ENCODE measurements at regions not wholly inside any gene's neighbourhood (a gene's known extent, or its start where the extent isn't known, plus 50 kb on each side); places are given as distances from the start of the nearest gene placed in this dataset.

DNA sequence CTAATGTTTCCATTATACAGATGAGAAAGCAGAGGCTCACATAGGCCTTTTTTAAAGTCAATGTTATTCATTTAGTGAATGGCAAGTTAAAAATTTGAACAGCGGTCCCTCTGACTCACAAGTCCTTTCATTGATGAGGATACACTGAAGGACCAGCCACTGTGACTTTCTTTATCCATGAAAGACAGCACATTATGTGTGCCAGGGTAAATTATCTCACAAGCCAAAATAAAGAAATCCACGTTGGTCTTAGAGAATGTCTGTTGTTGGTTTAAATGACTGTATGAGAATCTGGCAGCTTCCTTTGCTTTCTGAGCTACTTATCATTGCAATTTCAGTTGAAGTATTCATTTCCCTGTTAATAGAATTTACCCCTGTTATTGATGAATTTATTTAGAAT lies 485.1 kb downstream of the TBL1XR1 start:
- Histone ChIP-seq H3K9me3 (no peaks in the 10 kb centered on the region), H3K4me3 (no peak overlapping the region), H3K27ac (no peak overlapping the region), H3K36me3 (no peaks in the 10 kb centered on the region), H3K4me1 (no peaks in the 10 kb centered on the region), H3K27me3 (no peaks in the 10 kb centered on the region)
- ATAC-seq: no peak
- no peak for TF ChIP-seq POLR2A (IDR thresholded peaks at IDR 0.05)
- TF ChIP-seq, protein P1, sequence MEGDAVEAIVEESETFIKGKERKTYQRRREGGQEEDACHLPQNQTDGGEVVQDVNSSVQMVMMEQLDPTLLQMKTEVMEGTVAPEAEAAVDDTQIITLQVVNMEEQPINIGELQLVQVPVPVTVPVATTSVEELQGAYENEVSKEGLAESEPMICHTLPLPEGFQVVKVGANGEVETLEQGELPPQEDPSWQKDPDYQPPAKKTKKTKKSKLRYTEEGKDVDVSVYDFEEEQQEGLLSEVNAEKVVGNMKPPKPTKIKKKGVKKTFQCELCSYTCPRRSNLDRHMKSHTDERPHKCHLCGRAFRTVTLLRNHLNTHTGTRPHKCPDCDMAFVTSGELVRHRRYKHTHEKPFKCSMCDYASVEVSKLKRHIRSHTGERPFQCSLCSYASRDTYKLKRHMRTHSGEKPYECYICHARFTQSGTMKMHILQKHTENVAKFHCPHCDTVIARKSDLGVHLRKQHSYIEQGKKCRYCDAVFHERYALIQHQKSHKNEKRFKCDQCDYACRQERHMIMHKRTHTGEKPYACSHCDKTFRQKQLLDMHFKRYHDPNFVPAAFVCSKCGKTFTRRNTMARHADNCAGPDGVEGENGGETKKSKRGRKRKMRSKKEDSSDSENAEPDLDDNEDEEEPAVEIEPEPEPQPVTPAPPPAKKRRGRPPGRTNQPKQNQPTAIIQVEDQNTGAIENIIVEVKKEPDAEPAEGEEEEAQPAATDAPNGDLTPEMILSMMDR (IDR thresholded peaks at IDR 0.05 in 4 of 5, conservative IDR thresholded peaks at IDR 0.05 in 1 of 5): no peak
- no peak for DNase-seq
- intact Hi-C loops (cut with DNase I; ENCODE audit: low total_unique reads) (no loop called here), in situ Hi-C loops (cut with MboI; ENCODE audit: low sequenced_read_pairs in 4 of 4) (no loop called here)

- DNase-seq: no peak
- no peak for ATAC-seq
- intact Hi-C loops (cut with DNase I; ENCODE audit: low total_unique reads) (no loop called here), in situ Hi-C loops (cut with MboI; ENCODE audit: low sequenced_read_pairs in 4 of 4) (no loop called here)
- no peaks in the 10 kb centered on the region for H3K36me3 ChIP-seq
- no peak overlapping the region for H3K4me3 ChIP-seq
- H3K4me1 ChIP-seq: no peaks in the 10 kb centered on the region
- H3K9me3 ChIP-seq: no peaks in the 10 kb centered on the region
- no peak for TF ChIP-seq POLR2A (IDR thresholded peaks at IDR 0.05)
- H3K27me3 ChIP-seq: no peaks in the 10 kb centered on the region
- H3K27ac ChIP-seq: no peak overlapping the region
These were observed 498.0 kb downstream of the TBL1XR1 start for GRCh38 chr3:176699288-176699687.

- in situ Hi-C loops (cut with MboI; ENCODE audit: low sequenced_read_pairs in 4 of 4): no loop called here
These were observed 499.9 kb downstream of the TBL1XR1 start for GRCh38 chr3:176697284-176697889.

GRCh38 chr3:176696816-176697215 lies 500.5 kb downstream of the TBL1XR1 start:
- Histone ChIP-seq H3K9me3 (no peaks in the 10 kb centered on the region), H3K36me3 (no peaks in the 10 kb centered on the region), H3K27ac (no peak overlapping the region), H3K4me1 (no peaks in the 10 kb centered on the region), H3K27me3 (no peaks in the 10 kb centered on the region), H3K4me3 (no peak overlapping the region)
- intact Hi-C loops (cut with DNase I; ENCODE audit: low total_unique reads): no loop called here
- DNase-seq: no peak
- no peak for TF ChIP-seq POLR2A (IDR thresholded peaks at IDR 0.05)
- TF ChIP-seq, protein P1 (IDR thresholded peaks at IDR 0.05 in 4 of 5, conservative IDR thresholded peaks at IDR 0.05 in 1 of 5): no peak
- ATAC-seq: no peak
- in situ Hi-C loops (cut with MboI; ENCODE audit: low sequenced_read_pairs in 4 of 4): no loop called here

More at GRCh38 chr3:176697284-176697889, 499.9 kb downstream of the TBL1XR1 start:
- Histone ChIP-seq H3K27me3 (no peaks in the 10 kb centered on the region), H3K27ac (no peak overlapping the region), H3K9me3 (no peaks in the 10 kb centered on the region), H3K36me3 (no peaks in the 10 kb centered on the region), H3K4me1 (no peaks in the 10 kb centered on the region), H3K4me3 (no peak overlapping the region)
- TF ChIP-seq POLR2A (IDR thresholded peaks at IDR 0.05): no peak
- TF ChIP-seq, protein P1 (IDR thresholded peaks at IDR 0.05 in 4 of 5, conservative IDR thresholded peaks at IDR 0.05 in 1 of 5): no peak
- ATAC-seq (no peak), DNase-seq (no peak)
- intact Hi-C loops (cut with DNase I; ENCODE audit: low total_unique reads): no loop called here

GRCh38 chr3:176692966-176693785 lies 504.1 kb downstream of the TBL1XR1 start:
- Histone ChIP-seq H3K9me3 (no peaks in the 10 kb centered on the region), H3K27me3 (no peaks in the 10 kb centered on the region), H3K36me3 (no peaks in the 10 kb centered on the region), H3K27ac (no peak overlapping the region), H3K4me3 (no peak overlapping the region), H3K4me1 (no peaks in the 10 kb centered on the region)
- no peak for TF ChIP-seq POLR2A (IDR thresholded peaks at IDR 0.05)
- TF ChIP-seq, protein P1 (IDR thresholded peaks at IDR 0.05 in 4 of 5, conservative IDR thresholded peaks at IDR 0.05 in 1 of 5): no peak
- in situ Hi-C loops (cut with MboI; ENCODE audit: low sequenced_read_pairs in 4 of 4): no loop called here
- no peak for ATAC-seq
- intact Hi-C loops (cut with DNase I; ENCODE audit: low total_unique reads): no loop called here
- DNase-seq: no peak

All from gastrocnemius medialis (tissue), 4 donors.